ENCODE measurements at regions not wholly inside any gene's neighbourhood (a gene's known extent, or its start where the extent isn't known, plus 50 kb on each side); places are given as distances from the start of the nearest gene placed in this dataset.

DNA sequence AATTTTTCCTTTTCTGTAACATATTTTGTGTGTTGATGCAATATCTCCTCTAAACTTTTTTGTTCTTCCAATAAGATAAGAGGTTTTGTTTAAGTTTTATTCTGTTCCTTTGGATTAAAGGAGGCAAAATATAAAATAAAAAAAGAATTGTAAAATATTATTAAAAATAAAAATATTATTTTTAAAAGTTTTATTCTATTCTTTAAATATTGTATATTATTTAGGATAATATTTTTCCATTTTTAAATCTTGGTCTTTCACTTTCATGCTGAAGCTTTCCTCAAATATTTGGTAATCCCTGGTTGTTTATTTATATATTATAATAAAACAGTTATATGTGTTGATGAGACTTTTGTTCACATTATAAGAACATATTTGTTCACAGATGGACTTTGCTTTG lies 187.9 kb upstream of the PDE5A start:
- TF ChIP-seq, protein P1, sequence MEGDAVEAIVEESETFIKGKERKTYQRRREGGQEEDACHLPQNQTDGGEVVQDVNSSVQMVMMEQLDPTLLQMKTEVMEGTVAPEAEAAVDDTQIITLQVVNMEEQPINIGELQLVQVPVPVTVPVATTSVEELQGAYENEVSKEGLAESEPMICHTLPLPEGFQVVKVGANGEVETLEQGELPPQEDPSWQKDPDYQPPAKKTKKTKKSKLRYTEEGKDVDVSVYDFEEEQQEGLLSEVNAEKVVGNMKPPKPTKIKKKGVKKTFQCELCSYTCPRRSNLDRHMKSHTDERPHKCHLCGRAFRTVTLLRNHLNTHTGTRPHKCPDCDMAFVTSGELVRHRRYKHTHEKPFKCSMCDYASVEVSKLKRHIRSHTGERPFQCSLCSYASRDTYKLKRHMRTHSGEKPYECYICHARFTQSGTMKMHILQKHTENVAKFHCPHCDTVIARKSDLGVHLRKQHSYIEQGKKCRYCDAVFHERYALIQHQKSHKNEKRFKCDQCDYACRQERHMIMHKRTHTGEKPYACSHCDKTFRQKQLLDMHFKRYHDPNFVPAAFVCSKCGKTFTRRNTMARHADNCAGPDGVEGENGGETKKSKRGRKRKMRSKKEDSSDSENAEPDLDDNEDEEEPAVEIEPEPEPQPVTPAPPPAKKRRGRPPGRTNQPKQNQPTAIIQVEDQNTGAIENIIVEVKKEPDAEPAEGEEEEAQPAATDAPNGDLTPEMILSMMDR (IDR thresholded peaks at IDR 0.05): no peak
- TF ChIP-seq POLR2A (IDR thresholded peaks at IDR 0.05): no peak

Data from adrenal gland (tissue), 5 donors.